Keratinocyte (primary cell): ENCODE measurements at regions not wholly inside any gene's neighbourhood (a gene's known extent, or its start where the extent isn't known, plus 50 kb on each side); places are given as distances from the start of the nearest gene placed in this dataset.

Source experiments
- DNase-seq: peaks from one replicate; pipeline ENCODE4 v3.0.0-alpha.2; 2011; ENCODE audit warnings: low read depth, missing footprints, low spot score
- FAIRE-seq: peaks from 2 replicates; lab custom pipeline; 2011; peaks lifted over from hg19 to GRCh38; lab: Jason Lieb, UNC
- H2AFZ ChIP-seq: 2 replicates; pipeline ENCODE4 v1.6.0; 2012; ENCODE audit warnings: low read length, control low read depth, inconsistent platforms; ENCODE audit not compliant: control insufficient read depth
- H3K27ac ChIP-seq: 2 replicates; pipeline ENCODE4 v1.5.1; 2011; ENCODE audit warnings: low read length; ENCODE audit not compliant: control insufficient read depth, insufficient read depth
- H3K27me3 ChIP-seq: 3 replicates; pipeline ENCODE4 v1.6.0; 2011; ENCODE audit warnings: low read length; ENCODE audit not compliant: control insufficient read depth, insufficient read depth; ENCODE audit errors: extremely low read depth
- H3K36me3 ChIP-seq, 2 experiments: 2 replicates in 1 of 2; 3 replicates in 1 of 2; pipeline ENCODE4 v1.5.1; 2011; ENCODE audit warnings: low read length in 2 of 2, mild to moderate bottlenecking in 1 of 2; ENCODE audit not compliant: control insufficient read depth in 2 of 2, insufficient read depth in 2 of 2; ENCODE audit errors: extremely low read depth in 1 of 2
- H3K4me1 ChIP-seq: 3 replicates; pipeline ENCODE4 v1.5.1; 2011; ENCODE audit warnings: low read length; ENCODE audit not compliant: control insufficient read depth, insufficient read depth; ENCODE audit errors: extremely low read depth
- H3K4me2 ChIP-seq: 3 replicates; pipeline ENCODE4 v1.6.0; 2011; ENCODE audit warnings: low read depth, low read length; ENCODE audit not compliant: control insufficient read depth, insufficient read depth; ENCODE audit errors: extremely low read depth
- H3K4me3 ChIP-seq, 3 experiments: fragments of 200-600 bp in 1 of 3; sonication (generic) in 1 of 3; 2 replicates in 2 of 3; 3 replicates in 1 of 3; pipeline ENCODE4 v1.5.1; 2011 to 2016; ENCODE audit warnings: low read length in 3 of 3, mild to moderate bottlenecking in 3 of 3, control low read depth in 2 of 3, inconsistent platforms in 1 of 3, low read depth in 1 of 3, mixed read lengths in 1 of 3, mixed run types in 1 of 3, moderate library complexity in 1 of 3; ENCODE audit not compliant: control insufficient read depth in 2 of 3, insufficient read depth in 2 of 3; ENCODE audit errors: extremely low read depth in 1 of 3
- H3K79me2 ChIP-seq: 2 replicates; pipeline ENCODE4 v1.6.0; 2012; ENCODE audit warnings: low read length; ENCODE audit not compliant: control insufficient read depth, insufficient read depth
- H3K9ac ChIP-seq: 3 replicates; pipeline ENCODE4 v1.6.0; 2011; ENCODE audit warnings: low read length; ENCODE audit not compliant: control insufficient read depth, insufficient read depth; ENCODE audit errors: extremely low read depth
- H3K9me1 ChIP-seq: 3 replicates; pipeline ENCODE4 v1.6.0; 2011; ENCODE audit warnings: low read length; ENCODE audit not compliant: control insufficient read depth, insufficient read depth; ENCODE audit errors: extremely low read depth
- H3K9me3 ChIP-seq: 2 replicates; pipeline ENCODE4 v1.5.1; 2012; ENCODE audit warnings: low read depth, low read length; ENCODE audit not compliant: control insufficient read depth
- H4K20me1 ChIP-seq: 3 replicates; pipeline ENCODE4 v1.6.0; 2011; ENCODE audit warnings: low read length; ENCODE audit not compliant: control insufficient read depth, insufficient read depth; ENCODE audit errors: extremely low read depth
- EZH2 ChIP-seq: IDR thresholded peaks from one replicate; pipeline ENCODE4 v1.6.1; 2012; ENCODE audit warnings: inconsistent platforms, mild to moderate bottlenecking, low read length, moderate library complexity
- dilution Hi-C: fragments of 300-500 bp; cut with MboI; formaldehyde crosslinking; loops from one replicate; pipeline ENCODE4 v1.7.0; 2020; ENCODE audit warnings: low sequenced_read_pairs; ENCODE audit not compliant: extremely low pct_ligation_motif_present
- TF ChIP-seq, protein P1 (sequence below), 3 experiments: IDR thresholded peaks in 1 of 3; conservative IDR thresholded peaks in 1 of 3; optimal IDR thresholded peaks in 1 of 3; 2 replicates in 2 of 3; 3 replicates in 1 of 3; pipeline versions ENCODE3 to v1.5.1; 2011; ENCODE audit warnings: low read length in 3 of 3, mild to moderate bottlenecking in 3 of 3, moderate library complexity in 2 of 3, control low read depth in 1 of 3, inconsistent platforms in 1 of 3; ENCODE audit not compliant: insufficient read depth in 2 of 3; ENCODE audit errors: extremely low read depth in 1 of 3

DNA sequence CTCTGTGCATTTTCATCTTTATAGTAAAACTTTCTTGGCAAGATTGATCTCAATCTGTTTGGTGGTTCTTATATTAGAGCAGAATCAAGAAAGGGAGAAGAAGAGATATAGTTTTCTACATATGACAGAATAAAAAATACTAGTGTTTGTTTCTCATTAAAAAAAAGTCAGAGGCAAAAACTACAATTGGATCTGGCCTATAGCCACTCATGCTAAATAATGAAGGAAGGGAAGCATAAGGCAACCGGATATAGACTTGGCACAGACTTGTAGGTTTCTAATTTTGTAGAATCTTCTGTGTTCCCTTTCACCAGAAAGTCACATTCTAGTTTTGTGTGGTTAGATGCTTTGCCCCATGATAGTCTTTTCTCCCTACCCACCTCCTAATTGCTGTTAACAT lies 306.2 kb downstream of the PIK3R1 start:
- H3K9me1 ChIP-seq: no peaks in the 10 kb centered on the region
- DNase-seq (no peak), FAIRE-seq (no peak)
- H3K27me3 ChIP-seq: no peaks in the 10 kb centered on the region
- no peaks in the 10 kb centered on the region for H4K20me1 ChIP-seq
- H3K36me3 ChIP-seq: no peaks in the 10 kb centered on the region
- H3K4me1 ChIP-seq: no peaks in the 10 kb centered on the region
- H3K27ac ChIP-seq: no peak overlapping the region
- H3K79me2 ChIP-seq: no peaks in the 10 kb centered on the region
- H3K4me2 ChIP-seq: no peak overlapping the region
- no peak overlapping the region for H3K4me3 ChIP-seq
- no peaks in the 10 kb centered on the region for H3K9me3 ChIP-seq
- TF ChIP-seq EZH2: no peak
- H2AFZ ChIP-seq: no peak overlapping the region
- dilution Hi-C loops: no loop called here
- no peak overlapping the region for H3K9ac ChIP-seq

DNA sequence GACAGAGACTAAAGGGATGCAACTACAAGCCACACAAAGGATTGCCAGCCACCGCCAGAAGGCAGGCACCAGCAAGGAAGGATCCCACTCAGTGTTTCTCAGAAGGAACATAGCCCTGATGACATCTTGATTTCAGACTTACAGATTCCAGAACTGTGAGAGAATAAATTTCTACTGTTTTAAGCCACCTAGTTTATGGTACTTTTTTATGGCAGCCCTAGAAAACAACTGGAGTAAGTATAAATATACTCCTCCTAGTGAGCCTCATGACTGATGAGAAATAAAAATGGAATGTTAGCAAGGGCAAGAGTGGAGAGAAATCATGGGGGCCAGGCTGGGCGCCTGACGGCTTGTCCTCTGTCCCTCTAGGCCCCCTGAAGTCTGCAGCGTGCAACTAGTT lies 307.3 kb downstream of the PIK3R1 start:
- H3K36me3 ChIP-seq: no peaks in the 10 kb centered on the region
- TF ChIP-seq, protein P1, sequence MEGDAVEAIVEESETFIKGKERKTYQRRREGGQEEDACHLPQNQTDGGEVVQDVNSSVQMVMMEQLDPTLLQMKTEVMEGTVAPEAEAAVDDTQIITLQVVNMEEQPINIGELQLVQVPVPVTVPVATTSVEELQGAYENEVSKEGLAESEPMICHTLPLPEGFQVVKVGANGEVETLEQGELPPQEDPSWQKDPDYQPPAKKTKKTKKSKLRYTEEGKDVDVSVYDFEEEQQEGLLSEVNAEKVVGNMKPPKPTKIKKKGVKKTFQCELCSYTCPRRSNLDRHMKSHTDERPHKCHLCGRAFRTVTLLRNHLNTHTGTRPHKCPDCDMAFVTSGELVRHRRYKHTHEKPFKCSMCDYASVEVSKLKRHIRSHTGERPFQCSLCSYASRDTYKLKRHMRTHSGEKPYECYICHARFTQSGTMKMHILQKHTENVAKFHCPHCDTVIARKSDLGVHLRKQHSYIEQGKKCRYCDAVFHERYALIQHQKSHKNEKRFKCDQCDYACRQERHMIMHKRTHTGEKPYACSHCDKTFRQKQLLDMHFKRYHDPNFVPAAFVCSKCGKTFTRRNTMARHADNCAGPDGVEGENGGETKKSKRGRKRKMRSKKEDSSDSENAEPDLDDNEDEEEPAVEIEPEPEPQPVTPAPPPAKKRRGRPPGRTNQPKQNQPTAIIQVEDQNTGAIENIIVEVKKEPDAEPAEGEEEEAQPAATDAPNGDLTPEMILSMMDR (optimal IDR thresholded peaks at IDR 0.05 in 1 of 3, IDR thresholded peaks at IDR 0.05 in 1 of 3, conservative IDR thresholded peaks at IDR 0.05 in 1 of 3; ENCODE audit: extremely low read depth in 1 of 3, insufficient read depth in 2 of 3, low read length in 3 of 3): no peak
- no peak for TF ChIP-seq EZH2
- FAIRE-seq: no peak
- H3K27me3 ChIP-seq: no peaks in the 10 kb centered on the region
- no peaks in the 10 kb centered on the region for H4K20me1 ChIP-seq
- dilution Hi-C loops: no loop called here
- no peak overlapping the region for H2AFZ ChIP-seq
- no peaks in the 10 kb centered on the region for H3K4me1 ChIP-seq
- no peaks in the 10 kb centered on the region for H3K9me3 ChIP-seq
- H3K9me1 ChIP-seq: no peaks in the 10 kb centered on the region
- no peaks in the 10 kb centered on the region for H3K79me2 ChIP-seq
- H3K4me3 ChIP-seq: no peak overlapping the region
- no peak overlapping the region for H3K4me2 ChIP-seq
- no peak overlapping the region for H3K9ac ChIP-seq
- DNase-seq: no peak
- no peak overlapping the region for H3K27ac ChIP-seq

GRCh38 chr5:68528821-68529273 lies 313.3 kb downstream of the PIK3R1 start:
- H3K4me3 ChIP-seq: no peak overlapping the region
- peaks cover 14% of the 10 kb centered on the region for H3K27me3 ChIP-seq
- DNase-seq: no peak
- no peak overlapping the region for H3K27ac ChIP-seq
- no peaks in the 10 kb centered on the region for H4K20me1 ChIP-seq
- H2AFZ ChIP-seq: no peak overlapping the region
- H3K79me2 ChIP-seq: no peaks in the 10 kb centered on the region
- no peak overlapping the region for H3K9ac ChIP-seq
- FAIRE-seq: no peak
- no peaks in the 10 kb centered on the region for H3K4me1 ChIP-seq
- dilution Hi-C loops: no loop called here
- H3K4me2 ChIP-seq: no peak overlapping the region
- no peaks in the 10 kb centered on the region for H3K36me3 ChIP-seq
- no peaks in the 10 kb centered on the region for H3K9me1 ChIP-seq
- TF ChIP-seq EZH2: no peak
- TF ChIP-seq, protein P1 (optimal IDR thresholded peaks at IDR 0.05 in 1 of 3, IDR thresholded peaks at IDR 0.05 in 1 of 3, conservative IDR thresholded peaks at IDR 0.05 in 1 of 3; ENCODE audit: extremely low read depth in 1 of 3, insufficient read depth in 2 of 3, low read length in 3 of 3): no peak
- no peaks in the 10 kb centered on the region for H3K9me3 ChIP-seq
